CD4-positive, alpha-beta T cell (primary cell): ENCODE measurements at regions not wholly inside any gene's neighbourhood (a gene's known extent, or its start where the extent isn't known, plus 50 kb on each side); places are given as distances from the start of the nearest gene placed in this dataset.

Experiments
- ATAC-seq: fragments of 200-7000 bp; cut with Tn5 transposase; one replicate; pipeline ENCODE4 v1.10.0; 2022; ENCODE audit warnings: mild to moderate bottlenecking; ENCODE audit not compliant: poor library complexity
- CTCF ChIA-PET: fragments of 350-600 bp; sonication (Branson Sonifier 250); formaldehyde crosslinking; loops from one replicate; lab custom pipeline; 2021; ENCODE audit warnings: antibody characterized with exemption, inconsistent platforms; lab: Charles Lee
- POLR2A ChIA-PET: fragments of 350-600 bp; sonication (Branson Sonifier 250); formaldehyde crosslinking; loops from one replicate; lab custom pipeline; 2021; ENCODE audit warnings: antibody characterized with exemption, inconsistent platforms; lab: Charles Lee
- DNase-seq, 14 experiments: peaks; one replicate each; pipeline ENCODE4 v3.0.0-alpha.2; 2013 to 2020; ENCODE audit warnings: mixed read lengths in 2 of 14
- H3K27ac ChIP-seq, 2 donors: one replicate each; pipeline versions ENCODE4 v1.5.1 to v1.7.0; 2013; ENCODE audit warnings: low read length in 2 of 2, low read depth in 1 of 2, mild to moderate bottlenecking in 1 of 2
- H3K27me3 ChIP-seq, 2 experiments: 1 replicate in 1 of 2; 2 replicates in 1 of 2; pipeline versions ENCODE4 v1.6.1 to v1.7.0; 2013; ENCODE audit warnings: low read length in 2 of 2, control low read depth in 1 of 2, mild to moderate bottlenecking in 1 of 2, moderate library complexity in 1 of 2; ENCODE audit not compliant: insufficient read depth in 2 of 2, control insufficient read depth in 1 of 2
- H3K36me3 ChIP-seq: one replicate; pipeline ENCODE4 v1.6.1; 2013; ENCODE audit warnings: low read length, control low read depth; ENCODE audit not compliant: insufficient read depth
- H3K4me1 ChIP-seq: one replicate; pipeline ENCODE4 v1.6.1; 2013; ENCODE audit warnings: low read length, control low read depth; ENCODE audit not compliant: insufficient read depth
- H3K4me3 ChIP-seq: one replicate; pipeline ENCODE4 v1.5.1; 2013; ENCODE audit warnings: mild to moderate bottlenecking, low read length, moderate library complexity
- H3K9me3 ChIP-seq, 2 experiments: 1 replicate in 1 of 2; 2 replicates in 1 of 2; pipeline versions ENCODE4 v1.6.1 to v1.7.0; 2013; ENCODE audit warnings: low read length in 2 of 2, mild to moderate bottlenecking in 2 of 2, control low read depth in 1 of 2, moderate library complexity in 1 of 2; ENCODE audit not compliant: control insufficient read depth in 1 of 2, insufficient read depth in 1 of 2
- H3K27ac Mint-ChIP-seq: one replicate; pipeline ENCODE4 v1.8.0; 2020; ENCODE audit warnings: mixed read lengths
- H3K27me3 Mint-ChIP-seq: one replicate; pipeline ENCODE4 v1.8.0; 2021; ENCODE audit warnings: mixed read lengths
- H3K36me3 Mint-ChIP-seq: one replicate; pipeline ENCODE4 v1.8.0; 2021; ENCODE audit warnings: low read depth, mixed read lengths
- H3K4me1 Mint-ChIP-seq: one replicate; pipeline ENCODE4 v1.8.0; 2021; ENCODE audit warnings: low read depth, mixed read lengths
- H3K4me3 Mint-ChIP-seq: one replicate; pipeline ENCODE4 v1.8.0; 2020; ENCODE audit warnings: mild to moderate bottlenecking, mixed read lengths
- H3K9me3 Mint-ChIP-seq: one replicate; pipeline ENCODE4 v1.8.0; 2020; ENCODE audit warnings: mixed read lengths
- CTCF ChIP-seq: fragments of 200-600 bp; IDR thresholded peaks from one replicate; pipeline ENCODE4 v1.8.0; 2022; ENCODE audit warnings: antibody characterized with exemption, mild to moderate bottlenecking
- intact Hi-C, 2 experiments: fragments of 100-400 bp; cut with DNase I in 1 of 2; cut with micrococcal nuclease in 1 of 2; formaldehyde crosslinking; loops; one replicate each; pipeline versions ENCODE4 v1.15.1 to v1.9.0; 2023 to 2025; cut with DNase I, micrococcal nuclease

GRCh38 chr12:42977451-42978230, 388.1 kb upstream of the PRICKLE1 start:
- Histone ChIP-seq H3K36me3 (no peaks in the 10 kb centered on the region), H3K4me1 (no peaks in the 10 kb centered on the region), H3K4me3 (no peak overlapping the region), H3K27me3 (no peaks in the 10 kb centered on the region), H3K9me3 (peaks cover 0 to 3% of the 10 kb centered on the region in 2 experiments), H3K27ac (no peak overlapping the region)
- no peak for TF ChIP-seq CTCF
- ChIA-PET POLR2A (no interaction called here), CTCF (no interaction called here)
- intact Hi-C loops = no loop called here
- H3K27me3 Mint-ChIP-seq = no peaks in the 10 kb centered on the region
- peaks cover 6% of the 10 kb centered on the region for H3K9me3 Mint-ChIP-seq
- ATAC-seq = no peak
- H3K36me3 Mint-ChIP-seq = no peaks in the 10 kb centered on the region
- no peak overlapping the region for H3K27ac Mint-ChIP-seq
- H3K4me1 Mint-ChIP-seq = no peaks in the 10 kb centered on the region
- no peak for DNase-seq
- H3K4me3 Mint-ChIP-seq = no peak overlapping the region

GRCh38 chr12:42976620-42977019, 387.1 kb upstream of the PRICKLE1 start:
- no peak for TF ChIP-seq CTCF
- Mint-ChIP-seq H3K27me3 (no peaks in the 10 kb centered on the region), H3K4me3 (no peak overlapping the region), H3K36me3 (no peaks in the 10 kb centered on the region), H3K27ac (no peak overlapping the region), H3K9me3 (peaks cover 6% of the 10 kb centered on the region), H3K4me1 (no peaks in the 10 kb centered on the region)
- ATAC-seq = no peak
- ChIA-PET CTCF (no interaction called here), POLR2A (no interaction called here)
- H3K4me3 ChIP-seq = no peak overlapping the region
- H3K27me3 ChIP-seq = no peaks in the 10 kb centered on the region
- H3K4me1 ChIP-seq = no peaks in the 10 kb centered on the region
- intact Hi-C loops = no loop called here
- H3K9me3 ChIP-seq = peaks cover 0 to 3% of the 10 kb centered on the region in 2 experiments
- DNase-seq = no peak
- no peak overlapping the region for H3K27ac ChIP-seq
- no peaks in the 10 kb centered on the region for H3K36me3 ChIP-seq

GRCh38 chr12:42976122-42976521, 386.6 kb upstream of the PRICKLE1 start:
- no peak for DNase-seq
- POLR2A ChIA-PET = no interaction called here

More at GRCh38 chr12:42976122-42976521, 386.6 kb upstream of the PRICKLE1 start:
- H3K27me3 ChIP-seq = no peaks in the 10 kb centered on the region
- H3K4me1 ChIP-seq = no peaks in the 10 kb centered on the region
- ATAC-seq = no peak
- H3K4me3 ChIP-seq = no peak overlapping the region
- CTCF ChIA-PET = no interaction called here
- H3K4me3 Mint-ChIP-seq = no peak overlapping the region
- H3K27ac Mint-ChIP-seq = no peak overlapping the region
- TF ChIP-seq CTCF = no peak
- no peaks in the 10 kb centered on the region for H3K4me1 Mint-ChIP-seq
- intact Hi-C loops = no loop called here
- no peak overlapping the region for H3K27ac ChIP-seq
- no peaks in the 10 kb centered on the region for H3K27me3 Mint-ChIP-seq
- H3K9me3 Mint-ChIP-seq = peaks cover 6% of the 10 kb centered on the region
- no peaks in the 10 kb centered on the region for H3K36me3 Mint-ChIP-seq
- no peaks in the 10 kb centered on the region for H3K36me3 ChIP-seq
- H3K9me3 ChIP-seq = peaks cover 0 to 3% of the 10 kb centered on the region in 2 experiments
